ENCODE measurements at regions not wholly inside any gene's neighbourhood (a gene's known extent, or its start where the extent isn't known, plus 50 kb on each side); places are given as distances from the start of the nearest gene placed in this dataset.

DNA sequence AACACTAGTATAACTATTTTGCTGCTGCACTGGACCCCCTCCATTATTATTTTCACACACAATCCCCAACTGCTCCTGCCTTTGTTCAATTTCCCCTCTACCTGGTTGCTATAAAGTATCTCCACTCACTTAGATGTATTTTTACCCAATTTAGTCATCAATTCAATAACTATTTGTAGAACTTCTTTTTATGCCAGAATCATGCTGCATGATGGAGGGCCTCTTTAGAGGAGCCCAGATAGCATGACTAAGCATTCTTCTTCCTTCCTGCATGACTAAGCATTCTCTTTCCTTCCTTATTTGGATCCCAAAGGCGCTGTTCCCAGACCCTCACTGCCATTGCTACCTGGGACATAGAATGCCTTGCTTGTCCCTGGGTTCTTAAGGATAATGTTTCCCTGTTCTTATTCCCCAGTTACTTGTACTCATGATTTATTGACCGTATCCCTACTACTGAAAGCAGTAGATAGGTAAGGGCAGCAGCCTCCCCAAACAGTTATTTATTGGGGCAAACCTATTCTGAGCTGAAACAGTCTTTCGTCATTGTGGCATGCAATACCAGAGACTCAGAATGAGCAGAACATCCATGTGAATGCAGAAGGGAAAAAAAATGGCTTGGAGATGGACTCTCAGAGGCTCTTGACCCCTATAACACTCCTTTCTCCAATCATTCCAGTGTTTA is 89.3 kb upstream of the AKT3 start:
- TF ChIP-seq CTCF (IDR thresholded peaks at IDR 0.05) (no peak), POLR2AphosphoS5 (IDR thresholded peaks at IDR 0.05) (no peak)
